ENCODE measurements at regions not wholly inside any gene's neighbourhood (a gene's known extent, or its start where the extent isn't known, plus 50 kb on each side); places are given as distances from the start of the nearest gene placed in this dataset.
A peak's percentile ranks its signal among the peaks of the same experiment; 100 is the strongest.

DNA sequence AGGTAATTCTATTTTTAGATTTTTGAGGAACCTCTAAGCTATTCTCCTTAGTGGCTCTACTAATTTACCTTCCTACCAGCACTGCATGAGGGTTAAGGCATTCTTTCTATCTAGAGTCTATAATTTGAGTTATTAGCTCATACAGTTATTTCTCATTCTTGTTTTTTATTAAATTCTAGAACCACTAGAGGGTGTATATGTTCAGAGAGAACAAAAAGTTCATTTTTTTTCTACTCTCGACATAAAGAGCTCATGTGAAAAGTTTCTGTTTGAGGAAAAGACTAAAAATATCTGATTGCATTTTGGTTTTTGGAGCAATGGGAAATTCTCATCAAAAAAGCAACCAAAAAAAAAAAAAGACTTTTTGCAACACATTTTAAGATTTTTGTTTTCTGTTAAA is 57.0 kb upstream of the LRAT start:
- TF ChIP-seq, protein P1, sequence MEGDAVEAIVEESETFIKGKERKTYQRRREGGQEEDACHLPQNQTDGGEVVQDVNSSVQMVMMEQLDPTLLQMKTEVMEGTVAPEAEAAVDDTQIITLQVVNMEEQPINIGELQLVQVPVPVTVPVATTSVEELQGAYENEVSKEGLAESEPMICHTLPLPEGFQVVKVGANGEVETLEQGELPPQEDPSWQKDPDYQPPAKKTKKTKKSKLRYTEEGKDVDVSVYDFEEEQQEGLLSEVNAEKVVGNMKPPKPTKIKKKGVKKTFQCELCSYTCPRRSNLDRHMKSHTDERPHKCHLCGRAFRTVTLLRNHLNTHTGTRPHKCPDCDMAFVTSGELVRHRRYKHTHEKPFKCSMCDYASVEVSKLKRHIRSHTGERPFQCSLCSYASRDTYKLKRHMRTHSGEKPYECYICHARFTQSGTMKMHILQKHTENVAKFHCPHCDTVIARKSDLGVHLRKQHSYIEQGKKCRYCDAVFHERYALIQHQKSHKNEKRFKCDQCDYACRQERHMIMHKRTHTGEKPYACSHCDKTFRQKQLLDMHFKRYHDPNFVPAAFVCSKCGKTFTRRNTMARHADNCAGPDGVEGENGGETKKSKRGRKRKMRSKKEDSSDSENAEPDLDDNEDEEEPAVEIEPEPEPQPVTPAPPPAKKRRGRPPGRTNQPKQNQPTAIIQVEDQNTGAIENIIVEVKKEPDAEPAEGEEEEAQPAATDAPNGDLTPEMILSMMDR (conservative IDR thresholded peaks at IDR 0.05; ENCODE audit: low read depth, low read length): peak; percentile 41; the same call in 1 of the 2 replicates
- TF ChIP-seq EZH2 (IDR thresholded peaks at IDR 0.05; ENCODE audit: borderline replicate concordance, low read depth, low read length, poor library complexity, severe bottlenecking): no peak
